Mesothelial cell of epicardium (in vitro differentiated cells): ENCODE measurements at regions not wholly inside any gene's neighbourhood (a gene's known extent, or its start where the extent isn't known, plus 50 kb on each side); places are given as distances from the start of the nearest gene placed in this dataset.

Experiments used
- DNase-seq, 2 experiments: peaks; one replicate each; pipeline ENCODE4 v3.0.0; 2021; ENCODE audit warnings: low spot score in 2 of 2; ENCODE audit not compliant: unreplicated experiment in 2 of 2
- H3K27ac Mint-ChIP-seq: 2 replicates; pipeline ENCODE4 v1.8.0; 2021; ENCODE audit warnings: mixed read lengths
- H3K27me3 Mint-ChIP-seq: 2 replicates; pipeline ENCODE4 v1.8.0; 2021; ENCODE audit warnings: low read depth, mixed read lengths
- H3K36me3 Mint-ChIP-seq: 2 replicates; pipeline ENCODE4 v1.8.0; 2021; ENCODE audit warnings: mixed read lengths
- H3K4me1 Mint-ChIP-seq: 2 replicates; pipeline ENCODE4 v1.8.0; 2021; ENCODE audit warnings: mixed read lengths
- H3K4me3 Mint-ChIP-seq: 2 replicates; pipeline ENCODE4 v1.8.0; 2021; ENCODE audit warnings: mild to moderate bottlenecking, moderate library complexity, mixed read lengths
- H3K9me3 Mint-ChIP-seq: 2 replicates; pipeline ENCODE4 v1.8.0; 2021; ENCODE audit warnings: mixed read lengths
- TF ChIP-seq, protein P1 (sequence below): fragments of 200-600 bp; sonication (generic); IDR thresholded peaks from one replicate; pipeline ENCODE4 v1.5.0; 2021; ENCODE audit warnings: antibody characterized with exemption; ENCODE audit not compliant: unreplicated experiment

DNA sequence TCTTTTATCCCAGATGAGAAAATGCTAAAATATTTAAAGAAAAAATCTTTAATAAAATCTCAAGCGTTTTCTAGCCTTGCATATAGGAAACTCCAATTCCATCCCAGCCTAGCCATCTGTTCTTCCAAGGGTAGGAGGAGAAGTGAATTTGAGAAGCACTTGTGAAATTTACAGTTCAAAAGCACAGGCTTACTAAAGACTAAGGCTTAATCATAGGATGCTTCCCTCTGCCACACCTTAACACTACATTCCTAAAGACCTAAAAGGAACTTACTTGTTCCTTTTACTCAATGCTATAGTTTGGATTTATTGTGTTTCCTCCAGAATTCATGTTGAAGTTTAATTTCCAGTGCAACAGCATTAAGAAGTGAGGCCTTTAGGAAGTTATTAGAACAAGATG lies 764.8 kb upstream of the CADM2 start:
- Mint-ChIP-seq H3K4me3 (no peak overlapping the region), H3K27ac (no peak overlapping the region), H3K36me3 (no peaks in the 10 kb centered on the region), H3K9me3 (peaks cover 48% of the 10 kb centered on the region), H3K27me3 (no peaks in the 10 kb centered on the region), H3K4me1 (no peaks in the 10 kb centered on the region)
- TF ChIP-seq, protein P1, sequence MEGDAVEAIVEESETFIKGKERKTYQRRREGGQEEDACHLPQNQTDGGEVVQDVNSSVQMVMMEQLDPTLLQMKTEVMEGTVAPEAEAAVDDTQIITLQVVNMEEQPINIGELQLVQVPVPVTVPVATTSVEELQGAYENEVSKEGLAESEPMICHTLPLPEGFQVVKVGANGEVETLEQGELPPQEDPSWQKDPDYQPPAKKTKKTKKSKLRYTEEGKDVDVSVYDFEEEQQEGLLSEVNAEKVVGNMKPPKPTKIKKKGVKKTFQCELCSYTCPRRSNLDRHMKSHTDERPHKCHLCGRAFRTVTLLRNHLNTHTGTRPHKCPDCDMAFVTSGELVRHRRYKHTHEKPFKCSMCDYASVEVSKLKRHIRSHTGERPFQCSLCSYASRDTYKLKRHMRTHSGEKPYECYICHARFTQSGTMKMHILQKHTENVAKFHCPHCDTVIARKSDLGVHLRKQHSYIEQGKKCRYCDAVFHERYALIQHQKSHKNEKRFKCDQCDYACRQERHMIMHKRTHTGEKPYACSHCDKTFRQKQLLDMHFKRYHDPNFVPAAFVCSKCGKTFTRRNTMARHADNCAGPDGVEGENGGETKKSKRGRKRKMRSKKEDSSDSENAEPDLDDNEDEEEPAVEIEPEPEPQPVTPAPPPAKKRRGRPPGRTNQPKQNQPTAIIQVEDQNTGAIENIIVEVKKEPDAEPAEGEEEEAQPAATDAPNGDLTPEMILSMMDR: no peak
- no peak for DNase-seq

DNA sequence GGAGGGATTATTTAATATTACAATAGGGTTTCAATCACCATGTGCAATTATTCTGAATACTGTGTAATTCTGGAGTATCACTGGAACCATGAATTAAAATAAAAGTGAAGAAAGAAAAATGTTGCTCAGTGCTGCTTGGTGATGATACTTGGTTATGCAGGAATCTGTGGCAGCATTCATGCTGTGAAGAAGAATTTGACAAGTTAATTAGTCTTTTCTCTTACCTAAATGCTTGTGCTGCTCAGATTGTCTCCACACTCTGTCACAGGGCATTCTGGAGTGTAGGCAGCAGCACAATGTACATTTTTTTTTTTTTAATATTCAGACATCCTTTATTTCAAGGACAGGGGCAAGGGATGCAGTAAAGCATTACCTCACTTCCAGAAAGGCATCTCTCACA lies 749.3 kb upstream of the CADM2 start:
- no peaks in the 10 kb centered on the region for H3K27me3 Mint-ChIP-seq
- H3K9me3 Mint-ChIP-seq: peaks cover 24% of the 10 kb centered on the region
- H3K27ac Mint-ChIP-seq: no peak overlapping the region
- H3K36me3 Mint-ChIP-seq: no peaks in the 10 kb centered on the region
- no peak overlapping the region for H3K4me3 Mint-ChIP-seq
- TF ChIP-seq, protein P1: no peak
- H3K4me1 Mint-ChIP-seq: no peaks in the 10 kb centered on the region
- DNase-seq: no peak

DNA sequence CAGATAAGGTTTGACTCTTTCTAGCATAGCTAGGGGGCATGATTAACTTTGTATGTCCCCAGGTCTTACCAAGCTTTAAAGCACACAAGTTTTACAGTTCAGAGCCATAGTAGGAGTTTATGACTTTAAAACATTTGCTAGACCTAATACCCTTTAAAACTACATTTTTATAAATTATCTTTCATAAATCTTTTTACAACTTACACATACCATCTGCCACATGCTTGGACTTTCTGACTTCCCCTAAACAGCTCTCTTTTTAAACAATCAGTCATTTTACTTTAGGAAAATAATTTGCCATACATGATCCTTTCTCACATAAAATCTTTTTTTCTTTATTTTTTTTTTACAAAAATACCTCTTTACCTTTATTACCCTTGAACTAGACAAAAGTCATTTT lies 735.3 kb upstream of the CADM2 start:
- no peak overlapping the region for H3K27ac Mint-ChIP-seq
- H3K36me3 Mint-ChIP-seq: no peaks in the 10 kb centered on the region
- no peaks in the 10 kb centered on the region for H3K27me3 Mint-ChIP-seq
- no peaks in the 10 kb centered on the region for H3K4me1 Mint-ChIP-seq
- peaks cover 69% of the 10 kb centered on the region for H3K9me3 Mint-ChIP-seq
- no peak overlapping the region for H3K4me3 Mint-ChIP-seq
- DNase-seq: no peak
- TF ChIP-seq, protein P1: no peak

DNA sequence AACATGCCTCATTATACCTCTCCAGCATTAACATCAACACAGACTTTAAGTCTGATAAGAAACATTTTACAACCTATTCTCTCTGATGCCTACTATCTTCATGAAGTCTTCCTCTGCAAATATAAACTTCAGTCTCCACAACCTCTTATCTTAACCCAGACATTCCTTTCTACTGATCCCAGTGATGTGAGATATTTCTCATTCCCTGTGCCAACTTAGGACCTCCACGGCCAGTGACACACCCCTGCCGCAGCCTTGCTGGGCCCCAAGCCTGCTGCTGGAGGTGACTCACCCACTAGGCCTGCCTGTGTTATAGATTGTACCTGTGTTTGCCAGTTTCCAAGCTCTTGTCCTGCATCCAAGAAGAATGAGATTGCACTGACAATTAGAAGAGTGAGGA lies 734.5 kb upstream of the CADM2 start:
- no peak overlapping the region for H3K4me3 Mint-ChIP-seq
- no peaks in the 10 kb centered on the region for H3K4me1 Mint-ChIP-seq
- H3K36me3 Mint-ChIP-seq: no peaks in the 10 kb centered on the region
- H3K9me3 Mint-ChIP-seq: peaks cover 69% of the 10 kb centered on the region
- no peak for DNase-seq
- no peaks in the 10 kb centered on the region for H3K27me3 Mint-ChIP-seq
- TF ChIP-seq, protein P1: no peak
- H3K27ac Mint-ChIP-seq: no peak overlapping the region

DNA sequence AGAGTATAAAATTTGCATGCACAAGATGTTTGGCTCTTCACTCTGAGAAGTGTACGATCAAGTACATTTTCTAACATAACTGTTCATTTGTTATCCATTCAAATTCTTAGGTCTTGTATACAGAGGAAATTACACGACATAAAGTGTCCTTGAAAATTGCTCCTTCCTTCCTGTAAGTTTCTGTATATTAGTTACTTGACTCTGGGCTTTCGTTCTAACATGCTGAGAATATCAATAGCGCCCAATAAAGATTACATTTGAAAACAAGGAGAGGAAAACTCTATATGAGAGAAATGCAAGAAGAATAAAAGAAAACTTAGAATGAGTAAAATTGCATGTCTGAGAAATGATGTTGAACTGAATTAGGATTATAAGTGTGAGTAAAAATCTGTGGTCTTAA lies 722.5 kb upstream of the CADM2 start:
- TF ChIP-seq, protein P1: no peak
- no peak for DNase-seq
- Mint-ChIP-seq H3K27me3 (no peaks in the 10 kb centered on the region), H3K9me3 (peaks cover 38% of the 10 kb centered on the region), H3K4me3 (no peak overlapping the region), H3K36me3 (no peaks in the 10 kb centered on the region), H3K27ac (no peak overlapping the region), H3K4me1 (no peaks in the 10 kb centered on the region)

DNA sequence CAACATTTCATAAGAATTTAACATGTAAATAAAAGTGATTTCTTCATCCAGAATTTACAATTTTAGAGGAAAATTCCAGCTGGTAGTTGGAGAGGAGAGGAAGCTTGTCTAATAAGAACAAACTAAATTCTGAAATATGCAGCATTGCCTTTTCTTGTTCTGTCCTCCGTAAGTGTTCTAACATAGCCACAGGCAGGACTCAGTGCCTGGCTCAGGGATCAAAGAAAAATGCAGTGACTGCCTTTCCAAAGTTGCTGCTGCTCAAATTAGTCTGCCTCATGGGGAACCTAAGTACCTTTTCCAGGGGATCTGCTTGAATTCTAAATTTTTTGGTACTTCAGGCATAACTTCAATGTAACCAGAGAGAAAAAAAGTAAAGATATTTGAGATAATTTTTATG lies 713.0 kb upstream of the CADM2 start:
- no peak for DNase-seq
- Mint-ChIP-seq H3K9me3 (peaks cover 19% of the 10 kb centered on the region), H3K4me3 (no peak overlapping the region), H3K36me3 (no peaks in the 10 kb centered on the region), H3K27ac (no peak overlapping the region), H3K4me1 (no peaks in the 10 kb centered on the region), H3K27me3 (no peaks in the 10 kb centered on the region)
- TF ChIP-seq, protein P1: no peak
